Testis (tissue), 2 donors: ENCODE measurements at regions not wholly inside any gene's neighbourhood (a gene's known extent, or its start where the extent isn't known, plus 50 kb on each side); places are given as distances from the start of the nearest gene placed in this dataset.

Experiments used
- DNase-seq: peaks from one replicate; pipeline ENCODE4 v3.0.0-alpha.2; 2019
- H3K27ac ChIP-seq, 2 donors: fragments of 200-600 bp; sonication (generic); one replicate each; pipeline ENCODE4 v1.5.1; 2019
- H3K27me3 ChIP-seq: fragments of 200-600 bp; sonication (generic); one replicate; pipeline ENCODE4 v1.5.1; 2019
- H3K36me3 ChIP-seq: fragments of 200-600 bp; sonication (generic); one replicate; pipeline ENCODE4 v1.5.1; 2017; ENCODE audit warnings: low read depth; ENCODE audit errors: missing control alignments
- H3K4me1 ChIP-seq: fragments of 200-600 bp; sonication (generic); one replicate; pipeline ENCODE4 v1.5.1; 2019
- H3K4me3 ChIP-seq, 2 donors: fragments of 200-600 bp; sonication (generic); one replicate each; pipeline ENCODE4 v1.5.1; 2017 to 2019
- H3K9me3 ChIP-seq: fragments of 200-600 bp; sonication (generic); one replicate; pipeline ENCODE4 v1.5.1; 2017
- POLR2A ChIP-seq: fragments of 450-650 bp; IDR thresholded peaks from one replicate; pipeline ENCODE4 v1.6.1; 2017; ENCODE audit warnings: antibody characterized with exemption, mild to moderate bottlenecking, moderate library complexity
- WGBS, 2 donors: methylation state at CpG; one replicate each; pipeline ENCODE4 v1.1.5; 2018; 5-methylcytosine and 5-hydroxymethylcytosine counted together
- intact Hi-C: fragments of 100-400 bp; cut with DNase I; formaldehyde crosslinking; loops from one replicate; pipeline ENCODE4 v1.15.1; 2023; ENCODE audit warnings: low total_unique reads
- TF ChIP-seq, protein P1 (sequence below), 3 experiments: fragments of 450-650 bp in 2 of 3; fragments of 200-600 bp in 1 of 3; sonication (generic) in 1 of 3; IDR thresholded peaks; one replicate each; pipeline ENCODE4 v1.5.1; 2016 to 2019; ENCODE audit warnings: antibody characterized with exemption in 3 of 3, mild to moderate bottlenecking in 2 of 3, moderate library complexity in 1 of 3

DNA sequence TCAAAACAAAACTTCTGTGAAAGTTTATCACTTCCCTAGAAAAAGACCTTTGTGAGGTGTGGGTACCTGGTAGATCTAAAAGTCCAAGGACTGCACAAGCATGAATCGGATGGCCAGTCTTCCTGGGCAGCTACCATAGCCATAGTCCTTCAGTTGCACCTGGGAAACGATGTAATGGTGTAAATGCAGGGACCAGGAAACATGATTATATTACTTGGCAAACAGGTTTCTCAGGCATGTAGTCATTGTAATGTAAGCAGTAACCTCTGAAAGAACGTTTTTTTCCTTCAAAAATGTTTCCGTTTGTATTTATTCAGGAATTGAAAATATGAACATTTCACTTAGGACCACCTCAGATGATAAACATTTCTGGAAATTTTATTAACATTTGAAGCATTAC is 433.4 kb downstream of the DTWD2 start:
- H3K27ac ChIP-seq, result no peak overlapping the region
- TF ChIP-seq, protein P1, sequence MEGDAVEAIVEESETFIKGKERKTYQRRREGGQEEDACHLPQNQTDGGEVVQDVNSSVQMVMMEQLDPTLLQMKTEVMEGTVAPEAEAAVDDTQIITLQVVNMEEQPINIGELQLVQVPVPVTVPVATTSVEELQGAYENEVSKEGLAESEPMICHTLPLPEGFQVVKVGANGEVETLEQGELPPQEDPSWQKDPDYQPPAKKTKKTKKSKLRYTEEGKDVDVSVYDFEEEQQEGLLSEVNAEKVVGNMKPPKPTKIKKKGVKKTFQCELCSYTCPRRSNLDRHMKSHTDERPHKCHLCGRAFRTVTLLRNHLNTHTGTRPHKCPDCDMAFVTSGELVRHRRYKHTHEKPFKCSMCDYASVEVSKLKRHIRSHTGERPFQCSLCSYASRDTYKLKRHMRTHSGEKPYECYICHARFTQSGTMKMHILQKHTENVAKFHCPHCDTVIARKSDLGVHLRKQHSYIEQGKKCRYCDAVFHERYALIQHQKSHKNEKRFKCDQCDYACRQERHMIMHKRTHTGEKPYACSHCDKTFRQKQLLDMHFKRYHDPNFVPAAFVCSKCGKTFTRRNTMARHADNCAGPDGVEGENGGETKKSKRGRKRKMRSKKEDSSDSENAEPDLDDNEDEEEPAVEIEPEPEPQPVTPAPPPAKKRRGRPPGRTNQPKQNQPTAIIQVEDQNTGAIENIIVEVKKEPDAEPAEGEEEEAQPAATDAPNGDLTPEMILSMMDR (IDR thresholded peaks at IDR 0.05), result no peak
- no peak for TF ChIP-seq POLR2A
- H3K4me3 ChIP-seq, result no peak overlapping the region
- intact Hi-C loops, result no loop called here
- no peaks in the 10 kb centered on the region for H3K36me3 ChIP-seq
- WGBS, 2 donors, result 76 to 81% methylated on average over 4 of the region's 4 CpGs
- no peaks in the 10 kb centered on the region for H3K27me3 ChIP-seq
- H3K9me3 ChIP-seq, result no peaks in the 10 kb centered on the region
- no peak for DNase-seq
- no peaks in the 10 kb centered on the region for H3K4me1 ChIP-seq

- Histone ChIP-seq H3K4me3 (no peak overlapping the region), H3K36me3 (no peaks in the 10 kb centered on the region), H3K9me3 (no peaks in the 10 kb centered on the region), H3K27ac (no peak overlapping the region), H3K27me3 (no peaks in the 10 kb centered on the region), H3K4me1 (no peaks in the 10 kb centered on the region)
- WGBS, 2 donors, result 92 to 97% methylated on average over 2 of the region's 2 CpGs
- intact Hi-C loops, result no loop called here
- no peak for DNase-seq
- no peak for TF ChIP-seq POLR2A
- TF ChIP-seq, protein P1 (IDR thresholded peaks at IDR 0.05), result no peak
These were observed 434.1 kb downstream of the DTWD2 start for GRCh38 chr5:118554241-118554640.

DNA sequence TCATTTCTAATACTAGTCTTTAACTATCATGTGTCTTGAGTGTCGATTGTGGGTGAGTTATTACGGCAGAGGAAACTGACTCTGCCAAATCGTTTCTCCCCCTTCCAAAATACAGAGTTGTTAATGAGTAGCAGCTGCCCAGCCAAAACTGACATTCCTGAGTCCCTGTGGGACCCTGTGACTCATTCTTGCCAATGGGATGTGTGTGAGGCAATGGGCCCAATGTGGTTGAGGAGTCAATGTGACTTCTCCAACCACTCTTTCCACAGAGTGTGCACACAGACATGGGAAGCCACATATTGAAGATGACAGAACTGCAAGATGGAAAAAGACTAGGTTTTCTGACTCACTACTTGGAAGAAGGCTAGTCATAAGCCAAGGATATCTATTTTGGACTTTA is 434.7 kb downstream of the DTWD2 start:
- intact Hi-C loops, result no loop called here
- no peaks in the 10 kb centered on the region for H3K27me3 ChIP-seq
- no peak overlapping the region for H3K4me3 ChIP-seq
- no peaks in the 10 kb centered on the region for H3K36me3 ChIP-seq
- no peaks in the 10 kb centered on the region for H3K9me3 ChIP-seq
- TF ChIP-seq POLR2A, result no peak
- TF ChIP-seq, protein P1 (IDR thresholded peaks at IDR 0.05), result no peak
- H3K4me1 ChIP-seq, result no peaks in the 10 kb centered on the region
- no peak overlapping the region for H3K27ac ChIP-seq
- WGBS, 2 donors, result 61 to 77% methylated on average over 3 of the region's 3 CpGs
- peak; percentile 17 for DNase-seq

- no peak for DNase-seq
- WGBS, 2 donors, result 65 to 74% methylated on average over 2 of the region's 2 CpGs
- no peaks in the 10 kb centered on the region for H3K36me3 ChIP-seq
- H3K4me1 ChIP-seq, result no peaks in the 10 kb centered on the region
- no peaks in the 10 kb centered on the region for H3K27me3 ChIP-seq
- H3K9me3 ChIP-seq, result no peaks in the 10 kb centered on the region
- TF ChIP-seq, protein P1 (IDR thresholded peaks at IDR 0.05), result no peak
- no peak for TF ChIP-seq POLR2A
- H3K27ac ChIP-seq, result no peak overlapping the region
- H3K4me3 ChIP-seq, result no peak overlapping the region
- intact Hi-C loops, result no loop called here
These were observed 435.5 kb downstream of the DTWD2 start for GRCh38 chr5:118552731-118553360.

- intact Hi-C loops, result no loop called here
- no peaks in the 10 kb centered on the region for H3K9me3 ChIP-seq
- 81 to 95% methylated on average over 2 of the region's 2 CpGs for WGBS, 2 donors
- no peak for DNase-seq
- no peak overlapping the region for H3K4me3 ChIP-seq
- TF ChIP-seq POLR2A, result no peak
- H3K27me3 ChIP-seq, result no peaks in the 10 kb centered on the region
- no peaks in the 10 kb centered on the region for H3K4me1 ChIP-seq
- H3K27ac ChIP-seq, result no peak overlapping the region
- H3K36me3 ChIP-seq, result no peaks in the 10 kb centered on the region
These were observed 436.2 kb downstream of the DTWD2 start for GRCh38 chr5:118552146-118552545.
